Body of pancreas (tissue), 4 donors: ENCODE measurements at regions not wholly inside any gene's neighbourhood (a gene's known extent, or its start where the extent isn't known, plus 50 kb on each side); places are given as distances from the start of the nearest gene placed in this dataset.
"Not testable (repeated sequence)": the region's sequence is repeated elsewhere in the genome, so short reads cannot be mapped to it uniquely, and the experiment has no call there.

Experiments used
- POLR2A ChIP-seq, 3 donors: fragments of 450-650 bp; IDR thresholded peaks; one replicate each; pipeline ENCODE4 v1.6.1; 2016; ENCODE audit warnings: antibody characterized with exemption in 3 of 3, mild to moderate bottlenecking in 2 of 3
- TF ChIP-seq, protein P1 (sequence below), 7 experiments: fragments of 450-650 bp in 4 of 7; fragments of 200-600 bp in 3 of 7; sonication (generic) in 3 of 7; IDR thresholded peaks; one replicate each; pipeline ENCODE4 v1.5.1; 2016 to 2019; ENCODE audit warnings: antibody characterized with exemption in 7 of 7

DNA sequence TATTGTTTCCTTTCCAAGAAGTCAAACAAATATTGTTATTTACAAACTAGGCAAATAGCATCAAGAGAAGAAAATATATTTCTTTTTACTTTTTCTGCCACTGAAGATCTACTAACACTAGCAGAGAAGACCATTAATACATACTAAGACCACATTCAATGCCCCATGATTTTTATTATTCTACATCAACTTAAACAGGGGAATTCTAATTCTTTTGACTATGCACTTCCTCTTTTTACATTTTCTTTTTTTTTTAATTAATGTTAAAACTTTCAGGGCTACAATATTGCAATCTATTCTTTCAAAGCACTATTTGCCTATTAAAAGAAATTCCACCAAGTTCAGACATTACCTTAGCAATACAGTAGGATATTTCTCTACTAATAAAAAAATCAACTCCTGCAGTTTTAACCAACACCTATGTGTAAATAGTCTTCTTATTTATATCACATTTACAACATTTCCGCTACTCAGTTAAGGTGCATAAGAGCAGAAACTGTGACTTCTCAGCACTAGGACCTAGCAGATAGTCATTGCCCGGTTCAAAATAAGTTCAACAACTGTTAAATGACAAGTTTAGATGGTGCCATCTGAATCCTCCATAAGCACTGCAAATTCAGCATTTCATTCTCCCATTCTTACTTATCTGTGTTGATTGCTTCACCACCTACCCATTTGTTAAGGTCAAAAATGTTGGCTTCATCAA is 513.5 kb downstream of the TTLL7 start:
- TF ChIP-seq, protein P1, sequence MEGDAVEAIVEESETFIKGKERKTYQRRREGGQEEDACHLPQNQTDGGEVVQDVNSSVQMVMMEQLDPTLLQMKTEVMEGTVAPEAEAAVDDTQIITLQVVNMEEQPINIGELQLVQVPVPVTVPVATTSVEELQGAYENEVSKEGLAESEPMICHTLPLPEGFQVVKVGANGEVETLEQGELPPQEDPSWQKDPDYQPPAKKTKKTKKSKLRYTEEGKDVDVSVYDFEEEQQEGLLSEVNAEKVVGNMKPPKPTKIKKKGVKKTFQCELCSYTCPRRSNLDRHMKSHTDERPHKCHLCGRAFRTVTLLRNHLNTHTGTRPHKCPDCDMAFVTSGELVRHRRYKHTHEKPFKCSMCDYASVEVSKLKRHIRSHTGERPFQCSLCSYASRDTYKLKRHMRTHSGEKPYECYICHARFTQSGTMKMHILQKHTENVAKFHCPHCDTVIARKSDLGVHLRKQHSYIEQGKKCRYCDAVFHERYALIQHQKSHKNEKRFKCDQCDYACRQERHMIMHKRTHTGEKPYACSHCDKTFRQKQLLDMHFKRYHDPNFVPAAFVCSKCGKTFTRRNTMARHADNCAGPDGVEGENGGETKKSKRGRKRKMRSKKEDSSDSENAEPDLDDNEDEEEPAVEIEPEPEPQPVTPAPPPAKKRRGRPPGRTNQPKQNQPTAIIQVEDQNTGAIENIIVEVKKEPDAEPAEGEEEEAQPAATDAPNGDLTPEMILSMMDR (IDR thresholded peaks at IDR 0.05) = not testable (repeated sequence)
- TF ChIP-seq POLR2A (IDR thresholded peaks at IDR 0.05) = not testable (repeated sequence)
